ENCODE measurements at regions not wholly inside any gene's neighbourhood (a gene's known extent, or its start where the extent isn't known, plus 50 kb on each side); places are given as distances from the start of the nearest gene placed in this dataset.

DNA sequence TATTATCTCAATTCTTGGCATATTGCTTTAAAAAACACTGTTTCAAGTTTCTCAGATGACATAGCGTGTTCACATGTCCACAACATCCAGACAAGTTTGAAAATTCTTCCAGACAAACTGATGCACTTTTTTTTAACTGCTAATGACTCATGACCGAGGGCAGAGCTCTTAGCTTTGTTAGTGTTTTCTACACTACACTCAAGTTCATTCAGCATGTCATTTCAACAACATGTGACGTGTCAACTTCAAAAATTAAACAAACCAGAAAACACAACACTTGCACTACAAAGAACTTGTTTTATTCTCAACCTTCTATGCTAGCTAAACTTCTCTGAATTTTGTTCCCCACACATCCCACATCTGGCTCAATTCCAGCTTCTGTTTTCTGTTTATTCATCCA lies 1186.3 kb upstream of the FLRT2 start:
- TF ChIP-seq, protein P1, sequence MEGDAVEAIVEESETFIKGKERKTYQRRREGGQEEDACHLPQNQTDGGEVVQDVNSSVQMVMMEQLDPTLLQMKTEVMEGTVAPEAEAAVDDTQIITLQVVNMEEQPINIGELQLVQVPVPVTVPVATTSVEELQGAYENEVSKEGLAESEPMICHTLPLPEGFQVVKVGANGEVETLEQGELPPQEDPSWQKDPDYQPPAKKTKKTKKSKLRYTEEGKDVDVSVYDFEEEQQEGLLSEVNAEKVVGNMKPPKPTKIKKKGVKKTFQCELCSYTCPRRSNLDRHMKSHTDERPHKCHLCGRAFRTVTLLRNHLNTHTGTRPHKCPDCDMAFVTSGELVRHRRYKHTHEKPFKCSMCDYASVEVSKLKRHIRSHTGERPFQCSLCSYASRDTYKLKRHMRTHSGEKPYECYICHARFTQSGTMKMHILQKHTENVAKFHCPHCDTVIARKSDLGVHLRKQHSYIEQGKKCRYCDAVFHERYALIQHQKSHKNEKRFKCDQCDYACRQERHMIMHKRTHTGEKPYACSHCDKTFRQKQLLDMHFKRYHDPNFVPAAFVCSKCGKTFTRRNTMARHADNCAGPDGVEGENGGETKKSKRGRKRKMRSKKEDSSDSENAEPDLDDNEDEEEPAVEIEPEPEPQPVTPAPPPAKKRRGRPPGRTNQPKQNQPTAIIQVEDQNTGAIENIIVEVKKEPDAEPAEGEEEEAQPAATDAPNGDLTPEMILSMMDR (IDR thresholded peaks at IDR 0.05) = no peak
- TF ChIP-seq POLR2A (IDR thresholded peaks at IDR 0.05) = no peak
